ENCODE measurements at regions not wholly inside any gene's neighbourhood (a gene's known extent, or its start where the extent isn't known, plus 50 kb on each side); places are given as distances from the start of the nearest gene placed in this dataset.

DNA sequence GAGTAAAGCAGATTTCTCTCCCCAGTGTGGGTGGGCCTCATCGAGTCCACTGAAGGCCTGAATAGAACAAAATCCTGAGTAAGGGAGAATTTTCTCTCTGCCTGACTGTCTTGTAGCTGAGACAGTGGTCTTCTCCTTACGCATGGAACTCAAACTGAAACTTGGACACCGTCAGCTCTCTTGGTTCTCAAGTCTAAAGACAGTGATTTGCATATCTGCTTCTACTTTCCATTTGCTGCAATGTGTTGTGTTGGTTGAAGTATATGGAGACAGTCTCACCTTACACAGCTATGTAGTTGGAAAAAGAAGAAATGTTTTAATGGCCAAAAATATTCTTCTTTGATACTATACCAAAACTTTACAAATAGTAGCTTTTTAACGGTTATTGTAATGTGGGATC lies 160.2 kb upstream of the LMNTD1 start:
- DNase-seq (ENCODE audit: low read depth in 2 of 2), result no peak

DNA sequence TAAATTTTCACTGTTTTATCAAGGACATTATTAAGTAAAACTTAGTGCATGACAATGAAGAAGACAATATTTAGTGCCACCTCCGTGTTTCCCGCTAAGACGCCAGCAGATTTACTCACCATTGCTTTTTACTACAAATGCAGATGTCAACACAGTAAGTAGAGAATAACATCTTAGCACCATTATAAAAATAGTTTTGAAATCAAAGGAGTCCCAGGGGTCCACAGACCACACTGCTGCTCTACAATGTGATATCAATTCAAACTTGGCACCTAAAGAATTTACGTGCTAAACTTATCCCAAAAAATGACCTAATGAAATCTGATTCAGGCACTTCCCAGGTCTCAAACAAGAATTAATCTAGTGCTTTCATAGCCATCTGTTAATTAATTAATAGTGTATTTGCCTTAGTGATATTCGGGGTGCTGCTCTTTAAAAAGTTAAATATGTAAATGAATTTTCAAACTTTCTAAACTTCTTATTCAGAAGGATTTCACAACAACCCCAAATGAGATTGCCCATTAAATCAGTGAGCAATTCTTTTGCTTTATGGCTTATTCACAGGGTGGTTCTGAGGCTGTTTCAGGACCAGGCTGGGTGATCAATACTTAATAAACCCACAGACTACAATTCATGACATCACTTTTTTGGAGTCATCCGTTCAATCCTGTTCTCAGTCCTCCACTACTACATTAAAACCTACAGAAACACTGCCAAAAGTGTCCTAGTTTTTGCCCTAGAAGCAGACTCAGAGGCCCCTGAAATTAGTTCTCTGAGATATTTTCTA lies 161.3 kb upstream of the LMNTD1 start:
- no peak for DNase-seq (ENCODE audit: low read depth in 2 of 2)

DNA sequence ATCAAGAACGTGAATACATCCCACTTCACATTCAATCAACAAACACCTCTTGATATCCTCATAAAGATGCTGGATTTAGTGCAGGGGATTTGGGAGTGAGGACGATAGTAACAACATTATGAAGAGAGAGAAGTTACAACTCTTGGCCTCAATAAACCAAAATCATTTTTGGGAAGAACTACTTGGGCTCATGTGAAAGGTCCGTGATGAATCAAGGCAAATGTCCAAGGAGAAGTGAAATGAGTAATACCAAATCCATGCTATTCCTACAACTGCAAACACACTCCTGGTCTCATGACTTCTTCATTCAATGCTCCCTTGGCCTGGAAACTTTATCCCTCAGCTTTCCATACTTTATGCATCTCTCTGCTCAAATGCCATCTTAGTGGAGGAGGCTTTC lies 162.0 kb upstream of the LMNTD1 start:
- DNase-seq (ENCODE audit: low read depth in 2 of 2), result no peak

DNA sequence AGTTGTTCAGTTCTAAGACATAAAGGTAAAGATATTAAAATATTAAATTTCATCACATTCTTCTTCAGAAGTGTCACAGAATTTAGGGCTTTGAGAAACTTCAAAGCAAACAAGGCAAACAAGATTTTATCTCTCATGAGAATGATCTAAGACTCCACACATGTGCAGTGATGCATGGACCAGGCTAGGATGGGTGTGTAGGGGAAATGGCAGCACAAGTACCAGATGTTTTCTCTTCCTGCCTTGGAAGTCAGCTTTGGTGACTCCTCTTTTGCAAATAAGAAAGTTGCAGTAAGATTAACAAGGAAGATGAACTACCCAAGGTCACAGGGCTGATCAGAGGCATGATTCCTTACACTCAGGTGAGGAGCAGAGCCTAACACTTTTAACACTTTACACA lies 163.8 kb upstream of the LMNTD1 start:
- DNase-seq (ENCODE audit: low read depth in 2 of 2), result no peak

DNA sequence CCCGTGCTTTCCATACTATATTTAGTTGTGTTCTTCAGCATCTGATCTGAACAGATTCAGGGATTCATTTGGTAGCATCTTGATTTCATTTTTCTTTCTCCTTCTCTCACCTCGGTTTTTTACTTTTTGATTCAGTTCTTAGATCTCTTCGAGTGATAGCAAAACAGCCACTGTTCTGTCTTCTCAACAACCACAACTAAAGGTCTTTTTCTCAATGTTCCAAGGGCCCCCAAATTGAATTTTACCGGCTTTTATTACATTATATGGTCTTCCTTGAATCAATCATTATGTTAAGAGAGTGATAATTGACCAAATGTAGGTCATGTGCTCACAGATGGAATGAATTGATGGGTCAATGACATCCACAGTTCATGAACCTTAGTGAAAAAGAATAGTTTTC lies 164.5 kb upstream of the LMNTD1 start:
- DNase-seq (ENCODE audit: low read depth in 2 of 2), result no peak

DNA sequence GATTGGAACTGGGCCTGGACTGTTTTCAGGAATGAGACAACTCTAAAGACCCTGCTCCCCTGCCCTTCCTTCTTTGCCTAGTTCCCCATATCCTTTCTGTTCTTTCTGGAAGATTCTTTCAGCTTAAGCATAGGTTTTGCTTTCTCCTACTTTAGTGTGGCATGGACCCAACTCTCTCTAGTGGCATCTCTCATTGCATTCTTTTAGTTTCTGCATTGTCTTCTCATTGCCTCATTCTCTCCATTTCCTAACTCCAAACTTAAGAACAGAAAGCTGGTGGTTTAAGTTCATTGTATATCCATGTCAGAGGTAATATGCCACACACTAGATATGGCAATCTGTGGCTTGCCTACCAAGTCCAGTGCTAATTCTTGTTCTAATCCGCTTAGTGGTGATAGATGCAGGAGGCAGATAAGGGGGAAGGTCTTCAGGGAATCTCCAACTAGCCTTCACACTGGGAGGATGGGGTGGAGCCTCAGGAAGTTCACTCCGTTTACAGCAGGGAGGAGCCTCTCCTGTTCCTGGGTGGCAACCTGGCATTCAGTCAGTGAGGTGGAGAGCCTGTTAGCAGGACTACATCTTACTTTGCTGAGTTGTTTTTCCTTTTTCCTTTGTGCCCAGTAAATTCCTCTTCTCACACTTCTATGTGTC lies 165.1 kb upstream of the LMNTD1 start:
- no peak for DNase-seq (ENCODE audit: low read depth in 2 of 2)

DNA sequence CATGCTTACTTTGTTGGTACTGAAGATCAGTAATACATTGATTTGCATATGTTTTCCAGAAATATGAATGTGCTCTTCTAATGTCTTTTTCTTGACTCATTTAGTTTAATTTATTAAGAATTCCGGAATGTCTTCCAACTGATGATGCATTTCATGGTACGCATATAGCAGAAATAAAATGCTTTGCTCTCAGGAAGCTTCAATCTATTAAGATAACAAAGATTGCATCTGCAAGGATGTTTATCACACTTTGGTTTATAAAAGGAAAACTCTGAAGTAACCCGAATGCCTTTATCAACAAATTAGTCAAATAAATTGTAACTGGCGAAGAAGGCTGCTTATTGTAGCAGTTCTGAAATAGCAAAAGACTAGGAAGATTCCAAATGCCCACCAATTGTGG lies 166.4 kb upstream of the LMNTD1 start:
- no peak for DNase-seq (ENCODE audit: low read depth in 2 of 2)

DNA sequence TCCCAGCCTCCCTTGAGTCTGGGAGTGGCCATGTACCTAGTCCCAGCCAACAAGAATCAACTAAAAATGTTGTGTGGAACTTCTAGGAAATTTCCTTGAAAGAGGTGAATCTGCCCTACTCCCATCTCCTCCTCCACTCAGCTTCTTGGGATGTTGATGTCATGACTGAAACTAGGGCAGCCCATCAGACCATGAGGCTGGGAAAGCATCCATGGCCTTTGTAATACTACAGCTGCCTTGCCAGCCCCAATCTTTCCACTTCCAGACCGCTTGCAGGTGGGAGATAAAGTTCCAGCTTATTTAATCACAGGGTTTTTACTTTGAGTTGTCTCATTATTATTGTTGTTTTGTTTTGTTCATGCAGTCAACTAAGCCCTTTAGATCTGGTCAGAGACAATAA lies 170.3 kb upstream of the LMNTD1 start:
- no peak for DNase-seq (ENCODE audit: low read depth in 2 of 2)

DNA sequence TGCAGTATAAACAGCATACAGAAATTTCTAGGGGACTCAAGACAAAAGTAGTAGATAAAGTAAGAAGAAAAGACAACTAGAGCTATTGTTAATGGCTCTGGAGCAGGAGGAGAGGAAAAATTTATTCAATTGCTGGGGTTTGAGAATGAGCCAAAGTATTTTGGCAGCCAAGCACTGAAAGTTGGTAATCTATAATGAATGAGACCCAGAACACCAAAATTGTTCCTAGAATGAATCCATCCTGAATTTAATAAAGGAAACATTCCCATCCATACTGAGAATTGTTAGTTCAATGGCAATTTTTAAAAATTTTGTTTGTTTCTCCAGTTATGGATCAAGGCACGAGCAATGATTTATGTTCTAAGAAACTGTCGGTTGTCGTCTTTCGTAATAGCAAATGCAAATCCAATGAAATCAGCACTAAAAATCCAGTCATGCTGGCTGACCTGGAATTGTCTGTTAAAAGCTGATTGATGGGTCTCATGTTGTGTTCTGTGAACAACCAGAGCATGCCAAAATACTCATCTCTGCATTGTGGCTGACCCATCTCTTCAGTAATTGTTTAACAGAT lies 170.9 kb upstream of the LMNTD1 start:
- peak; percentile 82 to 84 for DNase-seq (ENCODE audit: low read depth in 2 of 2)

DNA sequence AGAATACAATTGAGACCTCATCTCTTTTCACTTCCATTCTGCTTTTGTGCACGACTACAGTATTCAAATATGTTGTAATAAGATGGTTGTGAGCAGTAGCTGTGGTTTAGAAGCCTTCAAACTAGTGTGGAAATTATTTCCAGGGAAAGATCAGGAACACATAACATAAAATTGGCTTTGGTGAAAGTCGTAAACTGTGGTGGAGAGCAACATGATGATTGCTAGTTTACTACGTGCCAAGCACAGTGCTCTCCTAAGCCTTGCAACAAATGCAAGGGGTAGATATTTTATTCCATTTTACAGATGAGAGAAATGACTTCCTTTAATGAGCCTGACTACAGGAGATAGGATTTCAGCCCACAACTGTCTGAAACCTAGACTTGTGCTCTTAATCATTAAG lies 172.4 kb upstream of the LMNTD1 start:
- DNase-seq (ENCODE audit: low read depth in 2 of 2), result no peak

DNA sequence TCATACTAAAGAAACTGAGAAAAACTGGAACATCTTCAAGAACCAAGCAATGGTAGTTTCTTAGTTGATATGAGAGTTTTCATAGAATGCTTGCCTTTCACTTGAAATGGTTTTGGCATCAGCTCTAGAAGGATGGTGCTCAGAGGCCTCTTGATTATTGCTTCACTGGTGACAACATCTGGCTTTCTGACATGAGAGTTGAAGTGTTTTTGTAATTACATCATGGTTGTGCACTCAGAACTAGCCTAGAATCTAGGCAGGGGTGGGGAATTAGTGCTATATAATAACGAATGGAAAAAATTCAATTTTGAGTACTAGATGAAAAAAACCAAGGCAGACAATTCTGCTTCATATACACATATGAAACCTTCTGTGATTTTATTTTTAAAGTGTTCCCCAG lies 172.8 kb upstream of the LMNTD1 start:
- DNase-seq (ENCODE audit: low read depth in 2 of 2), result peak; percentile 69 to 76

DNA sequence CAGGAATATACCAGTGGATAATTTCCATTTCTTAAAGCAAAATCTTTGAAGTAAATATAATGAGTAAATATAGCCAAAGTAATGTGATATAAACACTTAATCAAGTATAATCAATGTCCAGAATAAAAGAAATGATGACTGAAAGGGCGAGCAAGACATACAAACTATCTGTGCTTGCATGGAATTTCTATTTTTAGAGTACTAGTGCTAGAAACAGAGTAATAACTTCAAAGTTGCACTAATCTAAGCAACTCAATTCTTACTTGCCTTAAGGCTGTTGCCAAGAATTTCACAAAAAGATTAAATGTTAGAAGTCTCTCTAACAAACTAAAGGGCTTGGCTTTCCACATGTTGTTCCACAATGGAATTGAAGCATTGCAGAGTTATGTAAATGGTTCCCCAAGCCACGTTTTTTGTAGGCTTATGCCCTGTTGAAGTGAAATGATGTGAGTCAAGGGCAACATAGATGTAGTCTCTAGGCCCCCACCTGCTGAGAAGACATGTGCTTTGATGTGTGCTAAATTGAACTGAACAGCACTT lies 175.0 kb upstream of the LMNTD1 start:
- DNase-seq (ENCODE audit: low read depth in 2 of 2), result no peak

DNA sequence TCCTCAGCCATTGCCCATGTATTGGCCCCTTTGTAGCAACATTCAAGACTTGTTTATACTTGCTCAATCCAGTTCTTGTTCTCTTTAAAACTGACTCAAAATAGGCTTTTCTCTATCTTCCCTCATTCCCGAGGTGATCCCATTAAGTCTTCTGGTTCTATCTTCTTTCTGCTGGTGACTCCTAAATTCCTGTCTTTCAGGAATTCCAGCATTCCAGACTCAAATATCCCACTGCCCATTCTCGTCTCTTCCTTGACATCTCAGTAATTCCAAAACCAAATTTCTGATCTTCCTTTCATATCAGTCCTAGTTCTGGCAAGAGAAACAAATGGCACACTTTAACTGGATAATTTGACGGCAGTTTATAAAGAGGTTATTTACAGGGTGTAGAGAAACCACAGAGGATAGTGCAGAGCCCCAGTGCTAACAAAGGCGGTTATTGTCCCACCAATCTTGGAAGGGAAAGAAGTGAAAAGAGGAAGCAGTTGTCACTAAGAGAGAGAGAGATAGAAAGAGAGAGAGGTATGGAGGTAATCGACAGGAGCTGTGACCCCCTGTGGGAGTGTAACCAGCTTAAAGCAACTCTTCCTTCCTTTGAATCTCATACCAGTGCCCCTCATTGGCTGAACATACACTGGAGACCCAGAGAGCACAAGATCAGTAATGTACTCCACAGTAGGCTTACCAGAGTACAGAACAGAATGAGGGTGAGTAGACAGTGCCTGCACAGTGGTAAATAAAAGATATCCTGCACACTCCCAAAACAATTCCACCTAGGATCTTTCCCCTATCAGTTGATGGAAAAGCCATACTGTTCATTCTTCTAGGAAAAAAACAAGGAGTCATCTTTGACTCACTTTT lies 177.6 kb upstream of the LMNTD1 start:
- no peak for DNase-seq (ENCODE audit: low read depth in 2 of 2)

DNA sequence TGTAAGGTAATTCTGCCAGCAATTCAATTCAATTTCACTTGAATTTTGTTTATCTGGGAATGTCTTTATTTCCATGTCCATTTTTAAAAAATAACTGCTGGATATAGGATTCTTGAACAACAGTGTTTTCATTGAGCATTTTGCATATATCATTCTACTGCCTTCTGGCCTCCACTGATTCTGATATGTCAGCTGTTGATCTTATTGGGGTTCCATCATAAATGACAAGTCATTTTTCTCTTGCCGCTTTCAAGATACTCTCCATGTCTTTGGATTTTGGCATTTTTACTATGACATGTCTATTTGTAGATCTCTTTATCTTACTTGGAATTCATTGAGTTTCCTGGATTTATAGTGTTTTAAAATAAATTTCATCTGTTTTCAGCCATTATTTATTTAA lies 180.5 kb upstream of the LMNTD1 start:
- no peak for DNase-seq (ENCODE audit: low read depth in 2 of 2)

DNA sequence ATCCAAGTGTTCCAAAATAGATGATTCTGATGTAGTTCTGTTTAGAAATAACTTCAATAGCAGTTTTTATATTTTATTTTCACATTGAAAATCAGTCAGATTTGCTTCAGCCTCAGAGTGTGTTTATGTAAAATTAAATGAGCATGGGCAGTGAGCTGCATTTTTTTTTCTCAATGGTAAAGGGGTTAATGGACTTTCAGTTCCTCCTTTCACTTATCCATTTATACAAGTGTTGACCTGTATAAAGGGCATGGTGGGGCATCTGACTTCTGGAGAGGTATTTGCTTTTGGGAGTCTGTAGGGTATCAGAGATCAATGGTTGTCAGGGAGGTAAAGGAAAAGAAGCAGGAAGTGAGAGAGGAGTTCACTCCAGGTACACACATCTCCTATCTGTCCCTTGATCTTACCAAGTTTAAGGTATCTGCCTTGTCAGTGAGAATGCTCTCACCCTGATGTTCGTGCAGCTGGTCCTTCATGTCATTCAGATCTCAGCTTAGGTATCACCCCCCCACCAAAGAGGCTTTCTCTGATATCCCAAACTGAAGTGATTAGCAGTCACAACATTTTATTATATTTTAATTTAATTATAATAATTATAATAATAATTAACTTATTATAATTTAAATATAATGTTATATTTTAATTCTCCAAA lies 181.6 kb upstream of the LMNTD1 start:
- DNase-seq (ENCODE audit: low read depth in 2 of 2), result no peak

DNA sequence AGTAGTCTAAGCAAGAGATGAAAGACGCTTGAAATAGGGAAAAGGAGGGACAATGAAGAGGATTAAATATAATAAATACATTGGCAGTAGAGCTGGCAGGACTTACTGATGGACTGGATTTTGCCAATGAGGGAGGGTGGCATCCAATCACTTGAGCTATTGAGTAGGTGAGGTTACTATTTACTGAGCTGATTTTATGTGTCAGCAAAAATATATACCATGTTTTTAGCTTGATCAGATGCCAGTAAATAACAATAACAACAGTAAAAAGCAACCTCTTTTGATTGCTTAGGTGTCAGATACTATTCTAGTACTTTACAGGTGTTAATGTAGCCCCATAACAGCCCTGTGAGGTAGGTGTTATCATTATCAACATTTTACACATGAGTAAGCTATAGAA lies 187.5 kb upstream of the LMNTD1 start:
- no peak for DNase-seq (ENCODE audit: low read depth in 2 of 2)

DNA sequence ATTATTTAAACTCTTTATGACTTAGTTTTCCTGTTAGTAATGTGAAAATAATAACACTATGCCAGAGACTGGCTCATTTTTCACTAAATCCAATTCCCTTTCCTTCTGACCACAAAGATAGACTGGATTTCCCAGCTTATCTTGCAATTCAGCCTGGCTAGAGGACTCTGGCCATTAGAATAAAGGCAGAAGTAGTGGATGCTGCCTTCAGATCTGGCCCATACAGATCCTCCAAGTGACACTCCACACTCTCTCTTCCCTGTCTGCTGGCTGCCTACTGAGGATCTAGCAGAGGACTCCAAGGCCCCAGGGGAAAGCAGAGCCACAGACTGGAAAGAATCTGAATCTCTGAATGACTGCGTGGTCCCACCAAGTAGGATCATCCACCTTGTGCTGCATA lies 188.8 kb upstream of the LMNTD1 start:
- no peak for DNase-seq (ENCODE audit: low read depth in 2 of 2)

DNA sequence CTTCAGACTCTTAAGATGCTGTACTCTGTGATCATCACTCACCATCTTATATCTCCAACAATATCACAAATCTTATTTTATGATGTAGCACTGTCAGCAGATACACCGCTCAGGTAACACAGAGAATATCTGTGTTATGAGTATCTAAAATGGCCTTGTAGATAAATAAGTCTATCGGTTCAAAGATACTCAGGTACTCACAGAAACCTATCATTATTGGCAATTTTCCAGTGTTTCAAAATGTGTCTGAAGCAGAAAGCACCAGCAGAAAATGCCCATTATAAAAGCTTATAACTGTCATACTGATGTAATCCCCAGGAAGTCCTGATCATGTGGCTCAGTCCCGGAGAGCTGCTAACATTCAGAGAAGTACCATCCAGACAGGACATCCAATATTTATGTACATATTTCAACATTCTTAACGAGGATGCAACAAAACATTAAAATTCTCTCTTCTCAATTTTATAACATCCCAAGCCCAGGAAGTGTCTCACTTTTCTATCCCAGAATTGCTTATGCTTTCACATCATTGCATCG lies 190.7 kb upstream of the LMNTD1 start:
- DNase-seq (ENCODE audit: low read depth in 2 of 2), result no peak

DNA sequence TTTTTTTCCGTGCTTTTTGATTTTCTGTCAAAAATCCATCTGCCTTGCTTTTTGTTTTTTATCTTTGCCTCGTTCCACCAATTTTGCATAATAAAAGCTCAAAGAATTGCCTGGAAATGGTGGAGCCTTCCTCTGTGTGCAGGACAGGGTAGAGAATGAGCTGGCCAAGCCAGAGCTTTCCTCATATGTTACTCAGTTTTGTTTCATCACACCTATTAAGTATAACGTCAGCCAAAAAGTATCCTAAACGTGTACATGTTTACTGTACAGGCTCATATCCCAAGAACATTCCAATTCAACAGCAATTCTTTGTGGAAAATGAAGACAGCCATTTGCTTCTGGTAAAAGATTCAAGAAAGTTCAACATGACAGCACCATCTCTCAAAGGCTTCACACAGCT lies 191.2 kb upstream of the LMNTD1 start:
- DNase-seq (ENCODE audit: low read depth in 2 of 2), result no peak

DNA sequence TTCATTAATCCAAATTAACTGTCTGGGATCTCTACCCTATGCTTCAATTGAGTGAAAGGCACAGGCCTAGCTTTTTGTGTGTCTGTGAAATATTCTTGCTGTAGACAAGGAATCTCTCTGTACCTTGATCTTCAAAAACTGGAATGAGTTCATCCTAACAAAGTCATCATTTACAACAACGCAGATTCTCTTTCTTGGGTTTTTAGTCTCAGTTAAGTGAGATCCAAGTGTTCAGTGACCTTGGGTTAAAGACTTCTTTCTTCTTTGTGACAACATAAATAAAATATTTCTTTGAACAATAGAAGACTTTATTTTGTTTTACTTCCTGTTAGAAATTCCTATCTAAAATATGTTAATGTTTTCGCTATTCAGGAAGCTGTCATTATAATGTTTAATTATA lies 192.2 kb upstream of the LMNTD1 start:
- DNase-seq (ENCODE audit: low read depth in 2 of 2), result no peak

DNA sequence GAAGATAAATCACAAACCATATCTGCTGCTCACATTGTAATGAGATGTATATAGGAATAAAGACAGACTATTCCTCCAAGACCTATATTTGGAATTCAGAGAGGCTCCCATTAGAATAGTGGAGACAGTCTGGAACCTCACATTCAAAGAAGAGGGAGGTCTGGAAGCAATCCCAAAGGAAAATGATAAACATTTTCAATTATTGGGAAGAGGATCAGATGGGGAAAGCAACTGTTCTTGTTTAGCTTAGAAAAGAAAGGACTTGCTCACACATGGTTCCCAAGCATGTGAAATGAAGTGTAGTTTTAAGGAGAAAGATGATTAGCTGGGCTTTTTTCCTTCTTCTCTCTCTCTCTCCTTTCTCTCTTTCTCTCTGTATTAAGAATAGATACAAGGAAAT lies 193.0 kb upstream of the LMNTD1 start:
- no peak for DNase-seq (ENCODE audit: low read depth in 2 of 2)
